GM19240 (cell line): ENCODE measurements at regions not wholly inside any gene's neighbourhood (a gene's known extent, or its start where the extent isn't known, plus 50 kb on each side); places are given as distances from the start of the nearest gene placed in this dataset.
"Not testable (repeated sequence)": the region's sequence is repeated elsewhere in the genome, so short reads cannot be mapped to it uniquely, and the experiment has no call there.

Experiments used
- DNase-seq: peaks from one replicate; pipeline ENCODE4 v3.0.0; 2011; ENCODE audit warnings: low spot score; ENCODE audit not compliant: insufficient read length

GRCh38 chr4:19531906-19532848, 719.5 kb upstream of the SLIT2 start:
- no peak for DNase-seq

DNA sequence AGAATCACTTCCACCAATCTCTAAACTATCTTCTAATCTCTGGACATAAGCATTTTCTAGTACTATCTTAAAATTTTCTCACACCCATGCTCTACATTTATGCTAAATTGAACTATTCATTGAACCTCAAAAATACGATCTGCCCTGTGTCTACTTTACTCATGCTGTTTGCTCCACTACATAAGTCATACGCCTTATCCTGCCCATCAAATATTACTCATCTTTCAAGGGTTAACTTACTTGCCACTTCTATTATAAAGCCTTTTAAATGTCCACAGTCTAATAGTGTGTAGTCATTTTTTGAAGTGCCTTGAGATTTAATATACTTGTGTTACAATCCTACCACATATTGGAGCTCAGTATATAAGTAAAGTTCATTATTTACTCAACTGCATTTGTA, 727.7 kb upstream of the SLIT2 start:
- no peak for DNase-seq

DNA sequence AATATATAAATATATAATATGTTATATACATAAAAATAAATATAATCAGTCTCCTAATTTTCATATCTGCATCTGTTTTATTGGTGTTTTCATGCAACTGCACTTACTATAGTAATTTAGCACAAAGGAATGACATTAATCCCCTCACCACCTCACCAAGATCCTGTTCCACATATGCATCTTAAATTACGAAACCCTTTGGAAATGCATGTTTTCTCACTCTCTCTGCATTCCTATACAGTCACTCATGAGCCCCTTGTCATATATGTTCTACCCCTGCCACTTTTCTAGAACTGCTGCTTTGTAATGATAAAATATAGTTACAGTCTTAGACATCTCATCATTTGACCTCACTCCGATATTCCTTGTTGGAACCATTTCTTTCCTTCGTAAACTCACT, 728.7 kb upstream of the SLIT2 start:
- DNase-seq, result no peak

- no peak for DNase-seq
Measured at GRCh38 chr4:19520939-19521520, 730.7 kb upstream of the SLIT2 start.

- DNase-seq, result no peak
Measured at GRCh38 chr4:19514276-19515070, 737.2 kb upstream of the SLIT2 start.

DNA sequence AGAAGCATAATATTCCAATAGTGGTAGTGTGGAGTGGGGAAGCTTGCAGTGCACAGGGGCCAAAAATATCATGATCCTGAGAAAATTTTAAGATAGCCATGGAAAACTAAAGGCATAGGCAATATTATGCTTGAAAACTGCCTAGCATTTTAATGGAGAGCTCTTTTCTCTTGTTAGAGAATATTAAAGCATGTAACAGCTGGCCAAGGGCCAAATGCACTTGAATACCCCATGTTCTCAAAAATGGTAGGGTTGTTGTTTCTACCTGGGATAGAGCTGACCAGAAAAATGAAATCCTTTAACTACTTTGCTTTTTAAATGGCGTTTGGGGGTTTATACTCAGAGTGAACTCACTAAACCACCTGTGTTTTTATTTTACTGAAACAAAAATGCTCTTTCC, 739.6 kb upstream of the SLIT2 start:
- DNase-seq, result no peak

DNA sequence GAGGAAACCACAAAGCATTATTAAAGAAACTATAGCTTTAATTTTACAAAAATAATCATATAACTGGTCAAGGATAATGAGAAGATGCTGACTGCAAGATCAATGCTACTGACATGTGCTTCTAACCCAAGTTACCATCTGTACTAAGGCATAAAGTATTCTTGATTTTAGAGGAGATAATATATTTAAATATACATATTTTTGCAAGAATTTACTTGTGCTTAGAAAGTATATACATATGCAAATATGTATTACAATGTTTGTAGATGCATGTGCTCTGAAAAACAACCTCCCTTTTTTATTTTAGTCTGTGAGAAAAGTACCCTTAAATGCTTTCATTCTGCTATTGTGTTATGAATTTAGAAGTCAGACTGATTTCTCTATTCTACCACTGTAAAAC, 740.7 kb upstream of the SLIT2 start:
- DNase-seq, result no peak

- DNase-seq, result no peak
Measured at GRCh38 chr4:19508442-19508841, 743.3 kb upstream of the SLIT2 start.

DNA sequence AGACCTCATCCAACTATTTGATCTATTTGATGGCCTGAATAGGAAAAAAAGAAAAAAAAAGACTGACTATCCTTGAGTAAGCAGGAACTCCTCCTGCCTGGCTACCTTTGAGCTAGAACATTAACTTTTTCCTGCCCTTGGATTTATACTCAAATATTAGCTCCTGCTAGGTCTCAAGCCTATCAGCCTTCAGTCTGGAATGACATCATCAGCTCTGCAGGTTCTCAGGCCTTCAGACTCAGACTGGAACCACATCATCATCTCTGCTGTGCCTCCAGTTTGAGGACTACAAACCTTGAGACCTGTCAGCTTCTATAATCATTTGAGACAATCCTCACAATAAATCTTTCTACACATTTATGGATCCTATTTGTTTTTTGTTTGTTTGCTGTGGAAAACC, 754.0 kb upstream of the SLIT2 start:
- DNase-seq, result no peak

GRCh38 chr4:19496756-19497155, 754.9 kb upstream of the SLIT2 start:
- no peak for DNase-seq

- DNase-seq, result no peak
Measured at GRCh38 chr4:19494961-19495360, 756.7 kb upstream of the SLIT2 start.

GRCh38 chr4:19492606-19493005, 759.1 kb upstream of the SLIT2 start:
- DNase-seq, result no peak

DNA sequence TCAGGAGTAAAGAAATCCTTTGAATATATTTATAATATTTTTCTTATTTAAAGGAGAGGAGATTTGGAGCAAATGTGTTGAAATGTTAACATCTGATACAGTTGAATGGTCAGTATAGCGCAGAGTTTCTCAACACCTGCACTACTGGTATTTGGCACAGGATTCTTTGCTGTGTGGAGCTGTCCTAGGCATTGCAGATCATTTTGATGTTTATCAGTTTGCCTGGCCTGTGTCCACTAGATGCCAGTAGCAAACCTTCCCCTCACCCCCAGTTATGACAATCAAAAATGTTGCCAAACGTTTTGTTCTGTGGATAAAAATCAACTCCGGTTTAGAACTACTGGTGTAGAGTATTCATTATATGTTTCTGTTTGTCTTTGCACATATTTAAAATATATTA, 765.3 kb upstream of the SLIT2 start:
- no peak for DNase-seq

- DNase-seq, result no peak
Measured at GRCh38 chr4:19478791-19479190, 772.9 kb upstream of the SLIT2 start.

DNA sequence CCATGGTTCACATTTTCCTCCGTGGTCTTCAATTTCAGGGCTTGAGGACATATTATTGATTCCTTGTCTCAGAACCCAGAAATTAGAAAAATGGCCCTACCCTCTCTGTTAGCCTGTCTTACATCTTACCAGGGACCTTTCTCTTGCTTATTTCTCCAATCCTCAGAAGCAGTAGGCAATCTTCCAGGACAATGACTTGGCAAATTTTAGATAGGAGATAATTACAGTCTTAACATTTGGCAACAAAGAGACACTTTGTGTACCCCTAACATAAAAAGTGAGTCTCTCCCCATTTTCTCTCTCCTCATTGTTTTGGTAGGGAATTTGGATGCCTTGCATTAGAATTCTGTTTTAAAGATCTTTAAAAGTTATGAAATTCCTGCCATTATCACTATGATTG, 778.1 kb upstream of the SLIT2 start:
- no peak for DNase-seq

DNA sequence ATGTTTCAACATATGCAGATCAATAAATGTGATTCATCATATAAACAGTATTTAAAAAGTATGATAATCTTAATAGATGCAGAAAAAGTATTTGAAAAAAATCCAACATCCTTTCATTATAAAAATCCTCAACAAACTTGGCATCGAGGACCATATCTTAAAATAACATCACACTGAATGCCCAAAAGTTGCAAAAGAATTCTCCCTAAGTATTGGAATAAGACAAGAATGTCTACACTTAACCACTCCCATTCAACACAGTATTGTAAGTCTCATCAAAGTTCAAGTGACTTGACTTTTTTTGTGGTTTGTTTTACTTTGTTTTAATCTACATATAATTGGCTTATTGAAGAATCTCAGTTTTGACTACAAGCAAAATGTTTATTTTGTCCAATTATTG, 779.0 kb upstream of the SLIT2 start:
- no peak for DNase-seq

GRCh38 chr4:19470001-19470400, 781.7 kb upstream of the SLIT2 start:
- DNase-seq, result not testable (repeated sequence)

DNA sequence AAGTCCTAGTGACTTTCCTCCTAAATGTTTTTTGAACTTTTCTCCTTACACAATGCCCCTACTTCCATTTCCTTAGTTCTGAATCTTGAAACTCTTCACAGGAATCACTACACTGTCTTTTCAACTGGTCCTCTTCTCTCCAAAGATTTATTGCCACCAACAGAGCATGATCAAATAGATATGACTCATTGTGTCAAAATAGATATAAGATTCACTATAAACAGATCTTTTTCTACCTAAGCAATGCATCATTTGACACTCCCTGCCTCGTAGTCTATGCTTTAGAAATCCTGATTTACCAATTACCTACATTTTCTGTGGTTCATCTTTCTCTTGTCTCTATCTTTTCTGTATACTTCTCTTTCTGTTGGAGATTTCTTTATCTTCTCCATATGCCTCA, 789.6 kb upstream of the SLIT2 start:
- DNase-seq, result no peak

DNA sequence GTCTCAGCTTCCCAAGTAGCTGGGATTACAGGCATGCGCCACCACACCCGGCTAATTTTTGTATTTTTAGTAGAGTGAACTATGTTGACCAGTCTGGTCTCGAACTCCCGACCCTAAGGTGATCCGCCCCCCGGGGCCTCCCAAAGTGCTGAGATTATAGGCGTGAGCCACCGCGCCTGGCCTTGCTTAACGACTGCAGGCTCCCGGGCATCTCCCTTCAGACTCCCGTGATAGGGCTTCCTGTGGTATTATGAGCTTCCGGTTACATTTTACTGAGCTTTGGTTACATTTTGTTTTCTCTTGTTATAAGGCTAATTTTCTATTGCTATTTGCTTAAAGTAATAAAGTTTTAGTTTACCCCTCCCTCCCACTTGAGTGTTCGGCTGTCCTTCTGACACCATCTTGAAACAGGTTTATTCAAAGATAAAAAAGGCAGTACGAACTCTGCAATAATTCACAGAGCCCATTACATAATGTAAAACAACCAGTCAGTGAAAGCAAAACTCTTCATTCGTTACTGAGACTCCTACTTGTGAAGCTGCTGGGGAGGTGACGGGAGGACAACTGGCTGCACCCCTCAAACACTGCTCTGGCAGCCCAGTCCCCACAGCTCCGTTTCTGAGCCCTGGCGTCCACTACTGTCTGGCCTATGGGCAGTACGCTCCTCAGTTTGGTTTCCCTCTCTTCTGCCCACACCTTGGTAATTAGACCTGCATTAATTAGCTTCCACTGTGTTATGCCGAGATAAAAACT, 795.7 kb upstream of the SLIT2 start:
- DNase-seq, result no peak

- DNase-seq, result no peak
Measured at GRCh38 chr4:19455196-19455595, 796.5 kb upstream of the SLIT2 start.

GRCh38 chr4:19438233-19438632, 813.5 kb upstream of the SLIT2 start:
- no peak for DNase-seq
